GM19035 (cell line): ENCODE measurements at regions not wholly inside any gene's neighbourhood (a gene's known extent, or its start where the extent isn't known, plus 50 kb on each side); places are given as distances from the start of the nearest gene placed in this dataset.
"Not testable (repeated sequence)": the region's sequence is repeated elsewhere in the genome, so short reads cannot be mapped to it uniquely, and the experiment has no call there.

ENCODE experiments used
- ATAC-seq: cut with Tn5 transposase; IDR thresholded peaks from one replicate; pipeline ENCODE4 v1.9.1; 2021; ENCODE audit not compliant: unreplicated experiment

GRCh38 chr6:6412221-6412620, 91.8 kb upstream of the F13A1 start:
- ATAC-seq = no peak

GRCh38 chr6:6412700-6413099, 92.2 kb upstream of the F13A1 start:
- no peak for ATAC-seq

- no peak for ATAC-seq
Measured at GRCh38 chr6:6414931-6415330, 94.5 kb upstream of the F13A1 start.

- ATAC-seq = no peak
Measured at GRCh38 chr6:6417475-6417874, 97.0 kb upstream of the F13A1 start.

GRCh38 chr6:6418421-6418820, 98.0 kb upstream of the F13A1 start:
- ATAC-seq = no peak

GRCh38 chr6:6420107-6420506, 99.6 kb upstream of the F13A1 start:
- ATAC-seq = no peak

- ATAC-seq = no peak
Measured at GRCh38 chr6:6434151-6434550, 113.7 kb upstream of the F13A1 start.

- ATAC-seq = no peak
Measured at GRCh38 chr6:6434723-6435122, 114.3 kb upstream of the F13A1 start.

- ATAC-seq = no peak
Measured at GRCh38 chr6:6436366-6436765, 115.9 kb upstream of the F13A1 start.

- no peak for ATAC-seq
Measured at GRCh38 chr6:6436946-6437345, 116.5 kb upstream of the F13A1 start.

- no peak for ATAC-seq
Measured at GRCh38 chr6:6438286-6438685, 117.8 kb upstream of the F13A1 start.

GRCh38 chr6:6439778-6440177, 119.3 kb upstream of the F13A1 start:
- no peak for ATAC-seq

GRCh38 chr6:6452002-6452401, 131.5 kb upstream of the F13A1 start:
- no peak for ATAC-seq

- ATAC-seq = no peak
Measured at GRCh38 chr6:6453186-6453585, 132.7 kb upstream of the F13A1 start.

GRCh38 chr6:6455272-6455671, 133.2 kb upstream of the LY86 start:
- ATAC-seq = no peak

GRCh38 chr6:6458172-6458571, 130.3 kb upstream of the LY86 start:
- ATAC-seq = no peak

- ATAC-seq = not testable (repeated sequence)
Measured at GRCh38 chr6:6459963-6460362, 128.6 kb upstream of the LY86 start.

GRCh38 chr6:6460416-6460815, 128.1 kb upstream of the LY86 start:
- ATAC-seq = no peak

GRCh38 chr6:6461138-6461537, 127.4 kb upstream of the LY86 start:
- no peak for ATAC-seq

GRCh38 chr6:6466967-6467761, 121.4 kb upstream of the LY86 start:
- no peak for ATAC-seq

- ATAC-seq = no peak
Measured at GRCh38 chr6:6469074-6469473, 119.4 kb upstream of the LY86 start.

GRCh38 chr6:6470123-6470522, 118.4 kb upstream of the LY86 start:
- no peak for ATAC-seq

GRCh38 chr6:6471276-6471675, 117.2 kb upstream of the LY86 start:
- ATAC-seq = no peak
